Left ventricle myocardium inferior (tissue), 1 donor: ENCODE measurements at regions not wholly inside any gene's neighbourhood (a gene's known extent, or its start where the extent isn't known, plus 50 kb on each side); places are given as distances from the start of the nearest gene placed in this dataset.

Source experiments
- DNase-seq: peaks from one replicate; pipeline ENCODE4 v3.0.0-alpha.2; 2020
- H3K27ac ChIP-seq: fragments of 200-600 bp; replicated peaks from 2 replicates; pipeline ENCODE4 v1.8.0; 2021
- H3K27me3 ChIP-seq: fragments of 200-600 bp; 2 replicates; pipeline ENCODE4 v1.8.0; 2021; ENCODE audit warnings: low read depth
- H3K36me3 ChIP-seq: fragments of 200-600 bp; 2 replicates; pipeline ENCODE4 v1.8.0; 2021
- H3K4me1 ChIP-seq: fragments of 200-600 bp; 2 replicates; pipeline ENCODE4 v1.8.0; 2021
- H3K4me3 ChIP-seq: fragments of 200-600 bp; 2 replicates; pipeline ENCODE4 v1.8.0; 2021; ENCODE audit warnings: mild to moderate bottlenecking, moderate library complexity
- H3K9me3 ChIP-seq: fragments of 200-600 bp; replicated peaks from 2 replicates; pipeline ENCODE4 v1.8.0; 2021
- intact Hi-C: fragments of 100-400 bp; cut with micrococcal nuclease; formaldehyde crosslinking; loops from one replicate; pipeline ENCODE4 v1.11.0; 2022
- TF ChIP-seq, protein P1 (sequence below): fragments of 200-600 bp; IDR thresholded peaks from 2 replicates; pipeline ENCODE4 v1.8.0; 2021; ENCODE audit warnings: antibody characterized with exemption, mild to moderate bottlenecking, borderline replicate concordance
- donor health status: DM: no; HTN: yes; CAD: no; lungs with severe emphysema.

DNA sequence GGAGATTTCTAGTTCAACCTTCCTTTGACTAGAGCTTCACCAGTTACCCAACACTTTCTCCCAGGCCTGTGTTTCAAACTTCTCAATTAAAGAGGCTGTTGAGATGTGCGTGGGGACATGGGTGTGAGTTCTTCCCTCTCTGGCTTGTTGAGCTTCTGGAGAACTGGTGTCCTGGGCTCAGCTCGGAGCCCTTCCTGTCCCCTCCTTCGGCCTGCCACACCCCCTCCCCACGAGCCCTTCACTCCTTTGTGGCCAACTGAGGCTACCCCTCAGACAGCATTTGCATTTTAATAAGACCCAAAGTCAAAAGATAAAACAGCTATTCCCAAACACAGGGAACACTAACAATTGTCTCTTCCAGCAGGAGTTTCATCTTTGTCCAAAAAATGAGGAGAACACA is 123.3 kb upstream of the MLN start:
- Histone ChIP-seq H3K9me3 (peaks cover 15% of the 10 kb centered on the region), H3K4me3 (no peak overlapping the region), H3K27me3 (peaks cover 59% of the 10 kb centered on the region), H3K4me1 (no peaks in the 10 kb centered on the region), H3K27ac (no peak overlapping the region), H3K36me3 (no peaks in the 10 kb centered on the region)
- intact Hi-C loops: no loop called here
- TF ChIP-seq, protein P1, sequence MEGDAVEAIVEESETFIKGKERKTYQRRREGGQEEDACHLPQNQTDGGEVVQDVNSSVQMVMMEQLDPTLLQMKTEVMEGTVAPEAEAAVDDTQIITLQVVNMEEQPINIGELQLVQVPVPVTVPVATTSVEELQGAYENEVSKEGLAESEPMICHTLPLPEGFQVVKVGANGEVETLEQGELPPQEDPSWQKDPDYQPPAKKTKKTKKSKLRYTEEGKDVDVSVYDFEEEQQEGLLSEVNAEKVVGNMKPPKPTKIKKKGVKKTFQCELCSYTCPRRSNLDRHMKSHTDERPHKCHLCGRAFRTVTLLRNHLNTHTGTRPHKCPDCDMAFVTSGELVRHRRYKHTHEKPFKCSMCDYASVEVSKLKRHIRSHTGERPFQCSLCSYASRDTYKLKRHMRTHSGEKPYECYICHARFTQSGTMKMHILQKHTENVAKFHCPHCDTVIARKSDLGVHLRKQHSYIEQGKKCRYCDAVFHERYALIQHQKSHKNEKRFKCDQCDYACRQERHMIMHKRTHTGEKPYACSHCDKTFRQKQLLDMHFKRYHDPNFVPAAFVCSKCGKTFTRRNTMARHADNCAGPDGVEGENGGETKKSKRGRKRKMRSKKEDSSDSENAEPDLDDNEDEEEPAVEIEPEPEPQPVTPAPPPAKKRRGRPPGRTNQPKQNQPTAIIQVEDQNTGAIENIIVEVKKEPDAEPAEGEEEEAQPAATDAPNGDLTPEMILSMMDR: no peak
- DNase-seq: no peak

DNA sequence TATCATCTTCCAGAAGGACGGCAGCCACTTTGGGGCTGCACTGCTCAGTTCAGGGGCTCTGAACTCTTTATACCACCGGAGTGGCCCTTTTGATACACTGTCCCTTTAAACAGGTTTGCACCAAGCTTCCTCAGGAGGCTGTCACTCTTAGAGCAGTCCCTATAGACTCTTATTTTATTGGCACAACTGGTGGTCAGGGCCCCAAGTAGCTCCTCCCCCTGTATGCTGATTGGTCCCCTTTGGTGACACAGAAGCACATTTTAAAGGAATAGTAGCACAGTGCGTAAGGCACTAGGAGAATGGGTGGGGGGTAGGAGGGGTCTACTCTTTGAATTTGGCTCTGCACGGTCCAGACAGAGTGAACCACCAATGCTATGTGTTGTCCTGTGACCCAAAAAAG is 122.6 kb upstream of the MLN start:
- no peaks in the 10 kb centered on the region for H3K4me1 ChIP-seq
- TF ChIP-seq, protein P1: no peak
- intact Hi-C loops: no loop called here
- no peak for DNase-seq
- no peak overlapping the region for H3K4me3 ChIP-seq
- peaks cover 15% of the 10 kb centered on the region for H3K9me3 ChIP-seq
- H3K27me3 ChIP-seq: peaks cover 54% of the 10 kb centered on the region
- H3K36me3 ChIP-seq: no peaks in the 10 kb centered on the region
- H3K27ac ChIP-seq: no peak overlapping the region

DNA sequence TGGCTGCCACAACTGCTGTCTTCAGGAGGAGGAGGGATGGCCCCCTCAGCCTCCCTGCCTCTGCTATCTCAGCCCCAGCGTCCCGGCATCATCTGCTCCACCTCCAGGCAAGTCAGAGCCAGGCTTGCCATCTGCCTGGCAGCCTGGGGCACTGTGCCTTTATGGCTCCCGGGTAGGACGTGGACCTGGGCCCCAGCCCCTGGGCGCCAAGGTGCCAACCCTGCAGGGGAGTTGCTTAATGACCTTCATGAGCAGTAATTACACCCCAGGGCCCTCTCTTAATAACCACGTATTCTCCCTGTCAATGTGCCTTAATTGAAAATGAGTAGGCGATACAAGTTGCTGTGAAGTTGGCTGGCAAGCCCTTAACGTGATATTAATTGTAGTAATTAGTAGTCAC is 122.1 kb upstream of the MLN start:
- Histone ChIP-seq H3K36me3 (no peaks in the 10 kb centered on the region), H3K27me3 (peaks cover 54% of the 10 kb centered on the region), H3K27ac (no peak overlapping the region), H3K4me1 (no peaks in the 10 kb centered on the region), H3K9me3 (peaks cover 15% of the 10 kb centered on the region), H3K4me3 (no peak overlapping the region)
- no peak for DNase-seq
- intact Hi-C loops: no loop called here
- TF ChIP-seq, protein P1: no peak

DNA sequence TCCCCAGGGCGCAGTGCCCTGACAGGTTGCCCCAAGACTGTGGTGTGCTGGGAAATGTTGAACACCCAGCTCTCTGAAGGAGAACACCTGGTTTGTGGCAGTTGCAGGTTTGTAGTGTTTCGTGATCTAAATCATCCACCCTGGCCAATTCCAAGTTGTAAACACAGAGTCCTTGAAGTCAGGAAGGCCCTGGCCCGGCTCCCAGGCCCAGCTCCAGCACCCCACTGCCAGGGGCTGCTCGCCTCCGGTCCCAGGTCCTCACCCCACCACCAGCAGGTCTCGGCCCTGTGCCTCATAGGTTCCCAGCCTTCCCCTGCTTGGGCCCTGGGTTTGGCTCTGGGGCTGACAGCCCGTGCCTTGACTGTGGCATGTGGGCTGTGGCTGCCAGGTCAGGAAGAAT is 121.4 kb upstream of the MLN start:
- H3K27me3 ChIP-seq: peaks cover 53% of the 10 kb centered on the region
- TF ChIP-seq, protein P1: no peak
- no peak overlapping the region for H3K27ac ChIP-seq
- H3K9me3 ChIP-seq: peaks cover 15% of the 10 kb centered on the region
- H3K4me3 ChIP-seq: no peak overlapping the region
- H3K36me3 ChIP-seq: no peaks in the 10 kb centered on the region
- no peak for DNase-seq
- no peaks in the 10 kb centered on the region for H3K4me1 ChIP-seq
- intact Hi-C loops: no loop called here

DNA sequence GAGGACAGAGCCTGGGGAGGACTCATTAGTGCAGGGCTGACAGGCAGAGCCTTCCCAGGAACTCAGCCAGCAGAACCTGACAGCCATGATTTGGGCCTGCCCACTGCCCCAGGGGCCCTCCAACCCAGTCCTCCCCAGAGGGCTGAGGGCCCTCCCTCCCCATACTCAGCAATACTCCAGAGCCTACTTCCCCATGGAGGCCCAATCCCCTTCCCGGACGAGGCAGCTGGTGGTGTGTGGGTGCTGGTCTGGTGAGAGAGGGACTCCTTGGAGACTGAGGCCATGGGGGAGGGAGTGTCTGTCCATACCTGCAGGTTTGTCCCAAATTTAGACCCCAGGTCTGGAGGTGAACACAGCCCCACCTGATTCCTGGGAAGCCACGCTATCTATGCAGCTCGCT is 120.9 kb upstream of the MLN start:
- Histone ChIP-seq H3K4me3 (no peak overlapping the region), H3K4me1 (no peaks in the 10 kb centered on the region), H3K27me3 (peaks cover 53% of the 10 kb centered on the region), H3K27ac (no peak overlapping the region), H3K9me3 (peaks cover 15% of the 10 kb centered on the region), H3K36me3 (no peaks in the 10 kb centered on the region)
- TF ChIP-seq, protein P1: no peak
- intact Hi-C loops: no loop called here
- DNase-seq: no peak
